H1 (cell line): ENCODE measurements at regions not wholly inside any gene's neighbourhood (a gene's known extent, or its start where the extent isn't known, plus 50 kb on each side); places are given as distances from the start of the nearest gene placed in this dataset.

ENCODE experiments used
- CTCF ChIA-PET: fragments of 300-600 bp; sonication (Branson Sonifier 250); formaldehyde crosslinking; loops from one replicate; lab custom pipeline; 2021; ENCODE audit not compliant: partially characterized antibody; lab: Charles Lee
- POLR2A ChIA-PET: fragments of 300-600 bp; sonication (Branson Sonifier 250); formaldehyde crosslinking; loops from one replicate; lab custom pipeline; 2021; ENCODE audit warnings: inconsistent platforms; ENCODE audit not compliant: partially characterized antibody; lab: Charles Lee
- DNase-seq, 2 experiments: peaks; one replicate each; pipeline versions ENCODE4 v3.0.0 to v3.0.0-alpha.2; 2010 to 2022; ENCODE audit warnings: low spot score in 2 of 2, low read depth in 1 of 2, mixed read lengths in 1 of 2
- FAIRE-seq: peaks from 2 replicates; lab custom pipeline; 2011; peaks lifted over from hg19 to GRCh38; lab: Jason Lieb, UNC
- H2AFZ ChIP-seq: 2 replicates; pipeline ENCODE4 v1.8.1; 2012; ENCODE audit warnings: low read length, inconsistent platforms
- H2AK5ac ChIP-seq: 2 replicates; pipeline ENCODE4 v1.6.1; 2013; ENCODE audit warnings: low read depth, low read length
- H2BK120ac ChIP-seq: replicated peaks from 2 replicates; pipeline ENCODE3; 2013; ENCODE audit warnings: low read depth, low read length, inconsistent platforms
- H2BK12ac ChIP-seq: 2 replicates; pipeline ENCODE4 v1.6.1; 2013; ENCODE audit warnings: low read depth, low read length
- H2BK15ac ChIP-seq: 2 replicates; pipeline ENCODE4 v1.6.1; 2013; ENCODE audit warnings: low read length
- H2BK20ac ChIP-seq: 2 replicates; pipeline ENCODE4 v1.6.1; 2013; ENCODE audit warnings: low read length
- H2BK5ac ChIP-seq: 2 replicates; pipeline ENCODE4 v1.6.1; 2013; ENCODE audit warnings: low read depth, low read length
- H3K14ac ChIP-seq: 2 replicates; pipeline ENCODE4 v1.6.1; 2013; ENCODE audit warnings: inconsistent platforms; ENCODE audit not compliant: insufficient read length
- H3K18ac ChIP-seq: 2 replicates; pipeline ENCODE4 v1.6.1; 2013; ENCODE audit warnings: low read length; ENCODE audit errors: extremely low read depth
- H3K23ac ChIP-seq: 2 replicates; pipeline ENCODE4 v1.6.1; 2013; ENCODE audit warnings: inconsistent platforms; ENCODE audit not compliant: insufficient read length
- H3K23me2 ChIP-seq: 2 replicates; pipeline ENCODE4 v1.6.1; 2013; ENCODE audit warnings: low read depth, low read length
- H3K27ac ChIP-seq: 2 replicates; pipeline ENCODE4 v1.6.1; 2011; ENCODE audit warnings: low read depth, low read length, inconsistent platforms
- H3K27me3 ChIP-seq, 4 experiments: replicated peaks in 1 of 4; 1 replicate in 1 of 4; 2 replicates in 3 of 4; pipeline versions ENCODE4 v1.6.1 to v1.8.1; 2011 to 2013; ENCODE audit warnings: low read length in 3 of 4, mild to moderate bottlenecking in 3 of 4, inconsistent platforms in 2 of 4, mixed read lengths in 2 of 4, moderate library complexity in 1 of 4; ENCODE audit not compliant: control insufficient read depth in 3 of 4, insufficient read depth in 3 of 4; ENCODE audit errors: extremely low read depth in 1 of 4
- H3K36me3 ChIP-seq, 4 experiments: 2 replicates each; pipeline versions ENCODE4 v1.6.1 to v1.8.1; 2011 to 2013; ENCODE audit warnings: mild to moderate bottlenecking in 4 of 4, low read length in 3 of 4, moderate library complexity in 2 of 4, control low read depth in 1 of 4, inconsistent platforms in 1 of 4; ENCODE audit not compliant: insufficient read depth in 4 of 4, control insufficient read depth in 2 of 4
- H3K4ac ChIP-seq: replicated peaks from 2 replicates; pipeline ENCODE3; 2013; ENCODE audit warnings: low read length, low read depth, mixed read lengths, inconsistent platforms; ENCODE audit not compliant: insufficient read length
- H3K4me1 ChIP-seq, 4 experiments: replicated peaks in 1 of 4; 1 replicate in 1 of 4; 2 replicates in 3 of 4; pipeline versions ENCODE4 v1.6.1 to v1.8.1; 2011 to 2013; ENCODE audit warnings: low read length in 3 of 4, inconsistent platforms in 2 of 4, mixed read lengths in 1 of 4; ENCODE audit not compliant: insufficient read depth in 4 of 4, control insufficient read depth in 3 of 4
- H3K4me2 ChIP-seq, 2 experiments: 2 replicates each; pipeline versions ENCODE4 v1.6.1 to v1.8.1; 2011 to 2013; ENCODE audit warnings: low read depth in 2 of 2, low read length in 2 of 2, control low read depth in 1 of 2, inconsistent platforms in 1 of 2, mild to moderate bottlenecking in 1 of 2; ENCODE audit not compliant: insufficient read depth in 1 of 2
- H3K4me3 ChIP-seq, 4 experiments: fragments of 200-600, 300-600 bp in 1 of 4; sonication (generic), shearing (Covaris generic), sonication (Bioruptor Twin) in 1 of 4; 2 replicates each; pipeline versions ENCODE4 v1.5.1 to v1.8.1; 2011 to 2016; ENCODE audit warnings: low read length in 4 of 4, low read depth in 3 of 4, control low read depth in 2 of 4, inconsistent platforms in 2 of 4, mild to moderate bottlenecking in 2 of 4, mixed read lengths in 1 of 4, moderate library complexity in 1 of 4; ENCODE audit not compliant: insufficient read depth in 2 of 4; ENCODE audit errors: extremely low read depth in 1 of 4
- H3K56ac ChIP-seq: replicated peaks from 2 replicates; pipeline ENCODE3; 2013; ENCODE audit warnings: low read depth, mild to moderate bottlenecking, mixed read lengths, low read length, inconsistent platforms; ENCODE audit not compliant: insufficient read length
- H3K79me1 ChIP-seq: 2 replicates; pipeline ENCODE4 v1.6.1; 2013; ENCODE audit warnings: low read depth, low read length, control low read depth
- H3K79me2 ChIP-seq, 2 experiments: 2 replicates each; pipeline versions ENCODE4 v1.6.1 to v1.8.1; 2012 to 2013; ENCODE audit warnings: low read length in 2 of 2, mild to moderate bottlenecking in 2 of 2, inconsistent platforms in 1 of 2; ENCODE audit not compliant: insufficient read depth in 2 of 2, control insufficient read depth in 1 of 2
- H3K9ac ChIP-seq, 4 experiments: replicated peaks in 1 of 4; 1 replicate in 1 of 4; 2 replicates in 3 of 4; pipeline versions ENCODE4 v1.6.1 to v1.8.1; 2011 to 2013; ENCODE audit warnings: low read depth in 3 of 4, low read length in 3 of 4, control low read depth in 2 of 4, mild to moderate bottlenecking in 2 of 4, moderate library complexity in 2 of 4, inconsistent platforms in 1 of 4; ENCODE audit errors: extremely low read depth in 1 of 4
- H3K9me3 ChIP-seq, 2 experiments: 2 replicates each; pipeline versions ENCODE4 v1.6.1 to v1.8.1; 2012 to 2013; ENCODE audit warnings: mild to moderate bottlenecking in 2 of 2, moderate library complexity in 2 of 2, control low read depth in 1 of 2, inconsistent platforms in 1 of 2, low read depth in 1 of 2, low read length in 1 of 2, mixed read lengths in 1 of 2; ENCODE audit not compliant: insufficient read depth in 2 of 2
- H4K20me1 ChIP-seq, 2 experiments: replicated peaks in 1 of 2; 2 replicates each; pipeline versions ENCODE3 to v1.8.1; 2011 to 2013; ENCODE audit warnings: inconsistent platforms in 2 of 2, low read length in 2 of 2, mild to moderate bottlenecking in 1 of 2; ENCODE audit not compliant: insufficient read depth in 2 of 2, control insufficient read depth in 1 of 2
- H4K5ac ChIP-seq: 2 replicates; pipeline ENCODE4 v1.6.1; 2013; ENCODE audit warnings: low read length, low read depth, mixed read lengths, inconsistent platforms; ENCODE audit not compliant: insufficient read length
- H4K8ac ChIP-seq: 2 replicates; pipeline ENCODE4 v1.8.0; 2013; ENCODE audit warnings: mild to moderate bottlenecking, moderate library complexity, low read length, inconsistent platforms; ENCODE audit not compliant: insufficient read depth; ENCODE audit errors: extremely low read depth
- H4K91ac ChIP-seq: replicated peaks from 2 replicates; pipeline ENCODE3; 2013; ENCODE audit warnings: low read length, mixed read lengths, inconsistent platforms; ENCODE audit not compliant: insufficient read length
- BACH1 ChIP-seq: IDR thresholded peaks from 2 replicates; pipeline ENCODE4 v1.6.1; 2012; ENCODE audit warnings: low read length, improper control_type of control experiment
- EGR1 ChIP-seq: IDR thresholded peaks from 2 replicates; pipeline ENCODE4 v1.6.1; 2011; ENCODE audit warnings: low read depth, low read length, borderline replicate concordance
- JUN ChIP-seq: IDR thresholded peaks from 2 replicates; pipeline ENCODE4 v1.6.1; 2011; ENCODE audit warnings: low read depth, mild to moderate bottlenecking, improper control_type of control experiment, low read length
- NANOG ChIP-seq: IDR thresholded peaks from 2 replicates; pipeline ENCODE4 v1.6.1; 2011; ENCODE audit warnings: low read length, low read depth, mild to moderate bottlenecking, inconsistent platforms; ENCODE audit not compliant: insufficient read depth, poor library complexity, severe bottlenecking
- POLR2AphosphoS5 ChIP-seq: IDR thresholded peaks from 2 replicates; pipeline ENCODE4 v1.6.1; 2011; ENCODE audit warnings: low read depth, low read length
- RBBP5 ChIP-seq: IDR thresholded peaks from 2 replicates; pipeline ENCODE4 v1.7.1; 2012; ENCODE audit warnings: low read depth, mild to moderate bottlenecking, inconsistent platforms, low read length, moderate library complexity, borderline replicate concordance
- WGBS, 2 experiments: shearing (Covaris generic) in 1 of 2; methylation state at CpG; one replicate each; pipeline versions ENCODE4 v1.1.6 to v1.1.7; 2013 to 2015; ENCODE audit warnings: low lambda C conversion rate in 2 of 2, mixed read lengths in 2 of 2, inconsistent platforms in 1 of 2, low coverage in 1 of 2, missing lambda C conversion rate in 1 of 2; ENCODE audit not compliant: insufficient replicate concordance in 2 of 2, insufficient coverage in 1 of 2, insufficient read length in 1 of 2; ENCODE audit errors: extremely low coverage in 1 of 2, missing lambda C conversion rate in 1 of 2; 5-methylcytosine and 5-hydroxymethylcytosine counted together
- TF ChIP-seq, protein P1 (sequence below): IDR thresholded peaks from 2 replicates; pipeline ENCODE4 v1.6.1; 2011; ENCODE audit warnings: low read depth, mild to moderate bottlenecking, low read length; ENCODE audit not compliant: insufficient read depth

DNA sequence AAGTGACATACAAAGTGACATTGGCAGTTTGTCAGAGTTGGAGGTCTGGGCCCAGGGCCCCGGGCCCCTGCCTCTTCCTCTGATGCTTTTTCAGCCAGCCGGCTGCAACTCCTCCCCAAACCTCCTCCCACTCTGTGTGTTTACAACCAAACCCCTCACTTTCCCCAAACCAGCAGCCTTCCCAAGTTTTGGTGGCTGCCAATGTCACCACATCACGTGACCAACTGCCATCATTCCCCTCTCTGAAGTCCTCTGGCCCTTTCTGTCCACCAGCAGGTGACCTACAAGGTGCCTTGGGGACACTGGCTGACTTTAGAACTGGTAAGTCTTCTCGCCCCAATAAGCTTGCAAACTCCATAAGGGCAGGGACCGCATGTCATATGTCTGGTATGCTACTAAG lies 357.7 kb downstream of the BCOR start:
- Histone ChIP-seq H3K9ac (no peak overlapping the region), H2BK120ac (no peak overlapping the region), H3K9me3 (no peaks in the 10 kb centered on the region), H3K27me3 (no peaks in the 10 kb centered on the region), H3K18ac (no peak overlapping the region), H3K56ac (no peak overlapping the region), H2BK5ac (no peak overlapping the region), H4K20me1 (no peaks in the 10 kb centered on the region), H3K79me2 (no peaks in the 10 kb centered on the region), H4K8ac (no peak overlapping the region), H2AK5ac (no peak overlapping the region), H3K23ac (no peak overlapping the region), H3K4me3 (no peak overlapping the region), H2BK12ac (no peak overlapping the region), H2BK15ac (no peak overlapping the region), H3K4me2 (no peak overlapping the region), H2BK20ac (no peak overlapping the region), H3K4me1 (peaks cover 0 to 5% (median 1%) of the 10 kb centered on the region in 4 experiments; a peak in 3 of 7 replicates), H3K79me1 (no peaks in the 10 kb centered on the region), H2AFZ (no peak overlapping the region), H4K91ac (no peak overlapping the region), H3K36me3 (no peaks in the 10 kb centered on the region), H3K23me2 (no peaks in the 10 kb centered on the region), H3K27ac (no peak overlapping the region), H3K4ac (no peak overlapping the region), H3K14ac (no peak overlapping the region), H4K5ac (no peak overlapping the region)
- POLR2A ChIA-PET = no interaction called here
- FAIRE-seq = no peak
- TF ChIP-seq EGR1 (no peak), RBBP5 (no peak), NANOG (no peak), BACH1 (no peak), POLR2AphosphoS5 (no peak), JUN (no peak)
- TF ChIP-seq, protein P1, sequence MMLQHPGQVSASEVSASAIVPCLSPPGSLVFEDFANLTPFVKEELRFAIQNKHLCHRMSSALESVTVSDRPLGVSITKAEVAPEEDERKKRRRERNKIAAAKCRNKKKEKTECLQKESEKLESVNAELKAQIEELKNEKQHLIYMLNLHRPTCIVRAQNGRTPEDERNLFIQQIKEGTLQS = no peak
- WGBS, 2 experiments = 92% methylated on average over 4 of the region's 5 CpGs; no CpG with 5 or more reads in 1 of the 2 experiments
- DNase-seq = no peak
- CTCF ChIA-PET = no interaction called here
